ENCODE measurements at regions not wholly inside any gene's neighbourhood (a gene's known extent, or its start where the extent isn't known, plus 50 kb on each side); places are given as distances from the start of the nearest gene placed in this dataset.

GRCh38 chr7:53245721-53246120, 210.3 kb downstream of the POM121L12 start:
- H3K36me3 ChIP-seq, result no peaks in the 10 kb centered on the region
- TF ChIP-seq CTCF (IDR thresholded peaks at IDR 0.05), result no peak
- H3K27ac ChIP-seq, result no peak overlapping the region
- no peaks in the 10 kb centered on the region for H3K4me1 ChIP-seq
- H3K9me3 ChIP-seq, result no peaks in the 10 kb centered on the region
- H3K27me3 ChIP-seq, result no peaks in the 10 kb centered on the region
- DNase-seq, result no peak
- WGBS, 2 donors, result 65 to 70% methylated on average over 4 of the region's 4 CpGs
- ATAC-seq (ENCODE audit: low FRiP score in 2 of 2), result no peak
- no peak overlapping the region for H3K4me3 ChIP-seq

GRCh38 chr7:53246957-53247356, 211.5 kb downstream of the POM121L12 start:
- no peaks in the 10 kb centered on the region for H3K36me3 ChIP-seq
- no peak overlapping the region for H3K27ac ChIP-seq
- TF ChIP-seq POLR2AphosphoS5 (IDR thresholded peaks at IDR 0.05) (no peak), CTCF (IDR thresholded peaks at IDR 0.05) (no peak), EP300 (IDR thresholded peaks at IDR 0.05) (no peak), POLR2A (IDR thresholded peaks at IDR 0.05) (no peak)
- DNase-seq (no peak), ATAC-seq (ENCODE audit: low FRiP score in 2 of 2) (no peak)
- no peak overlapping the region for H3K4me3 ChIP-seq
- no peaks in the 10 kb centered on the region for H3K27me3 ChIP-seq
- 41 to 57% methylated on average over 1 of the region's 1 CpG for WGBS, 2 donors
- no peaks in the 10 kb centered on the region for H3K9me3 ChIP-seq
- no peaks in the 10 kb centered on the region for H3K4me1 ChIP-seq

DNA sequence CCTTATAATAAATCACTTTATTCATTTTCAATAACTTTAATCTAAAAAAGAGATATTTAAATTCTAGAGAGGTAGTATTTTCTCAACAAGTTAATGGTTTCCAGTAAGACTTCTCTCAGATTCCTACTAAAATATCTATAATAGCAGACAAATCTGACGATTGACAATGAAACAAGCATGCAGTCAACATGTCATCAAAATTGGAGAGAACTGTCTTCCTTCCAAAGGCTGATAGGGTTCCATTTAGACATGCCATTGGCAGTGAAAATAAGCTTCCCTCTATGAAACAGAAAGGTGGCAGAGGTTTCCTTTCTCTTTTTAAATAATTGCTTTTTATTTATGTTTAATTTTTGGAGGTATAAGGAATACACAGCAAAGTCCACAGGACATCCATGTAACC, 217.1 kb downstream of the POM121L12 start:
- no peak for ATAC-seq (ENCODE audit: low FRiP score in 2 of 2)
- Histone ChIP-seq H3K36me3 (no peaks in the 10 kb centered on the region), H3K27ac (no peak overlapping the region), H3K4me1 (no peaks in the 10 kb centered on the region), H3K4me3 (no peak overlapping the region), H3K9me3 (no peaks in the 10 kb centered on the region), H3K27me3 (no peaks in the 10 kb centered on the region)
- WGBS, 2 donors, result 35 to 51% methylated on average over 1 of the region's 1 CpG
- TF ChIP-seq POLR2A (IDR thresholded peaks at IDR 0.05) (no peak), POLR2AphosphoS5 (IDR thresholded peaks at IDR 0.05) (no peak), EP300 (IDR thresholded peaks at IDR 0.05) (no peak), CTCF (IDR thresholded peaks at IDR 0.05) (no peak)
- DNase-seq, result no peak

- no peak for ATAC-seq (ENCODE audit: low FRiP score in 2 of 2)
- no peaks in the 10 kb centered on the region for H3K27me3 ChIP-seq
- no peak overlapping the region for H3K4me3 ChIP-seq
- H3K36me3 ChIP-seq, result no peaks in the 10 kb centered on the region
- no peaks in the 10 kb centered on the region for H3K4me1 ChIP-seq
- H3K9me3 ChIP-seq, result no peaks in the 10 kb centered on the region
- H3K27ac ChIP-seq, result no peak overlapping the region
- WGBS, 2 donors, result 42 to 53% methylated on average over 4 of the region's 4 CpGs
- DNase-seq, result no peak
- TF ChIP-seq POLR2A (IDR thresholded peaks at IDR 0.05), result no peak
- TF ChIP-seq CTCF (IDR thresholded peaks at IDR 0.05), result no peak
- TF ChIP-seq POLR2AphosphoS5 (IDR thresholded peaks at IDR 0.05), result no peak
- no peak for TF ChIP-seq EP300 (IDR thresholded peaks at IDR 0.05)
Measured at GRCh38 chr7:53272081-53272480, 236.6 kb downstream of the POM121L12 start.

DNA sequence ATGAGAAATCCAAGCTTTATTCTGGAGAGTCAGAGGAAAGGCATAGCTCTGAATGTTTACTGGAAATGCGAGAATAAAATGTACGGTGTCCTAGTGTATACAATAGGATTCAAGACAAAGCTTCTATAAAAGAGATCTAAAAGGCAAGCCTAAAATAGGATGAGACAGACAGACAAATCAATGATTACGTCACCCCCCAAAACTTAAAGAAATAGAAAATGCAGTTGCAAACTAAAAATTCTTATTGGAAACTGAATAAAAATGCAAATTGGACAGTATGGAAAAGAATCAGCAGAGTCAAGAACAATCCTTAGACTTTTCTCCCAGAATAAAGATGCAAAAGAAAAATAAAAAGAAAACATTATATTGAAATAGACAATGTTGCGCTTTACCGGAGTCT, 245.9 kb downstream of the POM121L12 start:
- Histone ChIP-seq H3K36me3 (no peaks in the 10 kb centered on the region), H3K4me1 (no peaks in the 10 kb centered on the region), H3K4me3 (no peak overlapping the region), H3K27me3 (no peaks in the 10 kb centered on the region), H3K9me3 (no peaks in the 10 kb centered on the region), H3K27ac (no peak overlapping the region)
- TF ChIP-seq POLR2A (IDR thresholded peaks at IDR 0.05) (no peak), POLR2AphosphoS5 (IDR thresholded peaks at IDR 0.05) (no peak), CTCF (IDR thresholded peaks at IDR 0.05) (no peak), EP300 (IDR thresholded peaks at IDR 0.05) (no peak)
- DNase-seq (no peak), ATAC-seq (ENCODE audit: low FRiP score in 2 of 2) (no peak)
- 74 to 79% methylated on average over 5 of the region's 5 CpGs for WGBS, 2 donors
